H1 (cell line): ENCODE measurements at regions not wholly inside any gene's neighbourhood (a gene's known extent, or its start where the extent isn't known, plus 50 kb on each side); places are given as distances from the start of the nearest gene placed in this dataset.
A peak's percentile ranks its signal among the peaks of the same experiment; 100 is the strongest.

Experiments used
- CTCF ChIA-PET: fragments of 300-600 bp; sonication (Branson Sonifier 250); formaldehyde crosslinking; loops from one replicate; lab custom pipeline; 2021; ENCODE audit not compliant: partially characterized antibody; lab: Charles Lee
- POLR2A ChIA-PET: fragments of 300-600 bp; sonication (Branson Sonifier 250); formaldehyde crosslinking; loops from one replicate; lab custom pipeline; 2021; ENCODE audit warnings: inconsistent platforms; ENCODE audit not compliant: partially characterized antibody; lab: Charles Lee
- DNase-seq, 2 experiments: peaks; one replicate each; pipeline versions ENCODE4 v3.0.0 to v3.0.0-alpha.2; 2010 to 2022; ENCODE audit warnings: low spot score in 2 of 2, low read depth in 1 of 2, mixed read lengths in 1 of 2
- FAIRE-seq: peaks from 2 replicates; lab custom pipeline; 2011; peaks lifted over from hg19 to GRCh38; lab: Jason Lieb, UNC
- H2AFZ ChIP-seq: 2 replicates; pipeline ENCODE4 v1.8.1; 2012; ENCODE audit warnings: low read length, inconsistent platforms
- H2AK5ac ChIP-seq: 2 replicates; pipeline ENCODE4 v1.6.1; 2013; ENCODE audit warnings: low read depth, low read length
- H2BK120ac ChIP-seq: replicated peaks from 2 replicates; pipeline ENCODE3; 2013; ENCODE audit warnings: low read depth, low read length, inconsistent platforms
- H2BK12ac ChIP-seq: 2 replicates; pipeline ENCODE4 v1.6.1; 2013; ENCODE audit warnings: low read depth, low read length
- H2BK15ac ChIP-seq: 2 replicates; pipeline ENCODE4 v1.6.1; 2013; ENCODE audit warnings: low read length
- H2BK20ac ChIP-seq: 2 replicates; pipeline ENCODE4 v1.6.1; 2013; ENCODE audit warnings: low read length
- H2BK5ac ChIP-seq: 2 replicates; pipeline ENCODE4 v1.6.1; 2013; ENCODE audit warnings: low read depth, low read length
- H3K14ac ChIP-seq: 2 replicates; pipeline ENCODE4 v1.6.1; 2013; ENCODE audit warnings: inconsistent platforms; ENCODE audit not compliant: insufficient read length
- H3K18ac ChIP-seq: 2 replicates; pipeline ENCODE4 v1.6.1; 2013; ENCODE audit warnings: low read length; ENCODE audit errors: extremely low read depth
- H3K23ac ChIP-seq: 2 replicates; pipeline ENCODE4 v1.6.1; 2013; ENCODE audit warnings: inconsistent platforms; ENCODE audit not compliant: insufficient read length
- H3K23me2 ChIP-seq: 2 replicates; pipeline ENCODE4 v1.6.1; 2013; ENCODE audit warnings: low read depth, low read length
- H3K27ac ChIP-seq: 2 replicates; pipeline ENCODE4 v1.6.1; 2011; ENCODE audit warnings: low read depth, low read length, inconsistent platforms
- H3K27me3 ChIP-seq, 4 experiments: replicated peaks in 1 of 4; 1 replicate in 1 of 4; 2 replicates in 3 of 4; pipeline versions ENCODE4 v1.6.1 to v1.8.1; 2011 to 2013; ENCODE audit warnings: low read length in 3 of 4, mild to moderate bottlenecking in 3 of 4, inconsistent platforms in 2 of 4, mixed read lengths in 2 of 4, moderate library complexity in 1 of 4; ENCODE audit not compliant: control insufficient read depth in 3 of 4, insufficient read depth in 3 of 4; ENCODE audit errors: extremely low read depth in 1 of 4
- H3K36me3 ChIP-seq, 4 experiments: 2 replicates each; pipeline versions ENCODE4 v1.6.1 to v1.8.1; 2011 to 2013; ENCODE audit warnings: mild to moderate bottlenecking in 4 of 4, low read length in 3 of 4, moderate library complexity in 2 of 4, control low read depth in 1 of 4, inconsistent platforms in 1 of 4; ENCODE audit not compliant: insufficient read depth in 4 of 4, control insufficient read depth in 2 of 4
- H3K4ac ChIP-seq: replicated peaks from 2 replicates; pipeline ENCODE3; 2013; ENCODE audit warnings: low read length, low read depth, mixed read lengths, inconsistent platforms; ENCODE audit not compliant: insufficient read length
- H3K4me1 ChIP-seq, 4 experiments: replicated peaks in 1 of 4; 1 replicate in 1 of 4; 2 replicates in 3 of 4; pipeline versions ENCODE4 v1.6.1 to v1.8.1; 2011 to 2013; ENCODE audit warnings: low read length in 3 of 4, inconsistent platforms in 2 of 4, mixed read lengths in 1 of 4; ENCODE audit not compliant: insufficient read depth in 4 of 4, control insufficient read depth in 3 of 4
- H3K4me2 ChIP-seq, 2 experiments: 2 replicates each; pipeline versions ENCODE4 v1.6.1 to v1.8.1; 2011 to 2013; ENCODE audit warnings: low read depth in 2 of 2, low read length in 2 of 2, control low read depth in 1 of 2, inconsistent platforms in 1 of 2, mild to moderate bottlenecking in 1 of 2; ENCODE audit not compliant: insufficient read depth in 1 of 2
- H3K4me3 ChIP-seq, 4 experiments: fragments of 200-600, 300-600 bp in 1 of 4; sonication (generic), shearing (Covaris generic), sonication (Bioruptor Twin) in 1 of 4; 2 replicates each; pipeline versions ENCODE4 v1.5.1 to v1.8.1; 2011 to 2016; ENCODE audit warnings: low read length in 4 of 4, low read depth in 3 of 4, control low read depth in 2 of 4, inconsistent platforms in 2 of 4, mild to moderate bottlenecking in 2 of 4, mixed read lengths in 1 of 4, moderate library complexity in 1 of 4; ENCODE audit not compliant: insufficient read depth in 2 of 4; ENCODE audit errors: extremely low read depth in 1 of 4
- H3K56ac ChIP-seq: replicated peaks from 2 replicates; pipeline ENCODE3; 2013; ENCODE audit warnings: low read depth, mild to moderate bottlenecking, mixed read lengths, low read length, inconsistent platforms; ENCODE audit not compliant: insufficient read length
- H3K79me1 ChIP-seq: 2 replicates; pipeline ENCODE4 v1.6.1; 2013; ENCODE audit warnings: low read depth, low read length, control low read depth
- H3K79me2 ChIP-seq, 2 experiments: 2 replicates each; pipeline versions ENCODE4 v1.6.1 to v1.8.1; 2012 to 2013; ENCODE audit warnings: low read length in 2 of 2, mild to moderate bottlenecking in 2 of 2, inconsistent platforms in 1 of 2; ENCODE audit not compliant: insufficient read depth in 2 of 2, control insufficient read depth in 1 of 2
- H3K9ac ChIP-seq, 4 experiments: replicated peaks in 1 of 4; 1 replicate in 1 of 4; 2 replicates in 3 of 4; pipeline versions ENCODE4 v1.6.1 to v1.8.1; 2011 to 2013; ENCODE audit warnings: low read depth in 3 of 4, low read length in 3 of 4, control low read depth in 2 of 4, mild to moderate bottlenecking in 2 of 4, moderate library complexity in 2 of 4, inconsistent platforms in 1 of 4; ENCODE audit errors: extremely low read depth in 1 of 4
- H3K9me3 ChIP-seq, 2 experiments: 2 replicates each; pipeline versions ENCODE4 v1.6.1 to v1.8.1; 2012 to 2013; ENCODE audit warnings: mild to moderate bottlenecking in 2 of 2, moderate library complexity in 2 of 2, control low read depth in 1 of 2, inconsistent platforms in 1 of 2, low read depth in 1 of 2, low read length in 1 of 2, mixed read lengths in 1 of 2; ENCODE audit not compliant: insufficient read depth in 2 of 2
- H4K20me1 ChIP-seq, 2 experiments: replicated peaks in 1 of 2; 2 replicates each; pipeline versions ENCODE3 to v1.8.1; 2011 to 2013; ENCODE audit warnings: inconsistent platforms in 2 of 2, low read length in 2 of 2, mild to moderate bottlenecking in 1 of 2; ENCODE audit not compliant: insufficient read depth in 2 of 2, control insufficient read depth in 1 of 2
- H4K5ac ChIP-seq: 2 replicates; pipeline ENCODE4 v1.6.1; 2013; ENCODE audit warnings: low read length, low read depth, mixed read lengths, inconsistent platforms; ENCODE audit not compliant: insufficient read length
- H4K8ac ChIP-seq: 2 replicates; pipeline ENCODE4 v1.8.0; 2013; ENCODE audit warnings: mild to moderate bottlenecking, moderate library complexity, low read length, inconsistent platforms; ENCODE audit not compliant: insufficient read depth; ENCODE audit errors: extremely low read depth
- H4K91ac ChIP-seq: replicated peaks from 2 replicates; pipeline ENCODE3; 2013; ENCODE audit warnings: low read length, mixed read lengths, inconsistent platforms; ENCODE audit not compliant: insufficient read length
- CTCF ChIP-seq, 3 experiments: IDR thresholded peaks; 1 replicate in 2 of 3; 2 replicates in 1 of 3; pipeline versions ENCODE4 v1.5.1 to v1.6.1; 2011; ENCODE audit warnings: low read length in 3 of 3, mild to moderate bottlenecking in 3 of 3, inconsistent platforms in 2 of 3, low read depth in 1 of 3, moderate library complexity in 1 of 3; ENCODE audit not compliant: insufficient read depth in 1 of 3; ENCODE audit errors: control extremely low read depth in 1 of 3
- E2F6 ChIP-seq: IDR thresholded peaks from 2 replicates; pipeline ENCODE4 v1.6.1; 2012; ENCODE audit warnings: inconsistent platforms
- POLR2AphosphoS5 ChIP-seq: IDR thresholded peaks from 2 replicates; pipeline ENCODE4 v1.6.1; 2011; ENCODE audit warnings: low read depth, low read length
- POU5F1 ChIP-seq: IDR thresholded peaks from 2 replicates; pipeline ENCODE4 v1.6.1; 2011; ENCODE audit warnings: low read depth, mild to moderate bottlenecking, low read length, moderate library complexity
- SP4 ChIP-seq: IDR thresholded peaks from 2 replicates; pipeline ENCODE4 v1.6.1; 2012; ENCODE audit warnings: low read length, inconsistent platforms
- TEAD4 ChIP-seq: IDR thresholded peaks from 2 replicates; pipeline ENCODE4 v1.6.1; 2012; ENCODE audit warnings: low read depth, low read length, inconsistent platforms, mixed read lengths
- YY1 ChIP-seq: IDR thresholded peaks from 2 replicates; pipeline ENCODE4 v1.6.1; 2011; ENCODE audit warnings: low read depth, mild to moderate bottlenecking, low read length
- WGBS, 2 experiments: shearing (Covaris generic) in 1 of 2; methylation state at CpG; one replicate each; pipeline versions ENCODE4 v1.1.6 to v1.1.7; 2013 to 2015; ENCODE audit warnings: low lambda C conversion rate in 2 of 2, mixed read lengths in 2 of 2, inconsistent platforms in 1 of 2, low coverage in 1 of 2, missing lambda C conversion rate in 1 of 2; ENCODE audit not compliant: insufficient replicate concordance in 2 of 2, insufficient coverage in 1 of 2, insufficient read length in 1 of 2; ENCODE audit errors: extremely low coverage in 1 of 2, missing lambda C conversion rate in 1 of 2; 5-methylcytosine and 5-hydroxymethylcytosine counted together

GRCh38 chr2:48032765-48033164 is 126.5 kb upstream of the FBXO11 start:
- H3K4me1 ChIP-seq: no peaks in the 10 kb centered on the region
- H2BK20ac ChIP-seq: no peak overlapping the region
- peak; percentile 32 for FAIRE-seq
- no peak overlapping the region for H2AK5ac ChIP-seq
- no peaks in the 10 kb centered on the region for H3K27me3 ChIP-seq
- H2BK15ac ChIP-seq: no peak overlapping the region
- no peak for DNase-seq
- no peaks in the 10 kb centered on the region for H3K36me3 ChIP-seq
- no peak overlapping the region for H3K56ac ChIP-seq
- no peak overlapping the region for H3K4me3 ChIP-seq
- no peaks in the 10 kb centered on the region for H3K9me3 ChIP-seq
- no peak overlapping the region for H2BK12ac ChIP-seq
- H3K18ac ChIP-seq: no peak overlapping the region
- H2AFZ ChIP-seq: no peak overlapping the region
- no peak overlapping the region for H3K4me2 ChIP-seq
- no peaks in the 10 kb centered on the region for H3K23me2 ChIP-seq
- H4K91ac ChIP-seq: no peak overlapping the region
- no peak overlapping the region for H3K9ac ChIP-seq
- no peak overlapping the region for H3K27ac ChIP-seq
- H4K20me1 ChIP-seq: no peaks in the 10 kb centered on the region
- no peak overlapping the region for H2BK5ac ChIP-seq
- no peak overlapping the region for H4K8ac ChIP-seq
- no peak overlapping the region for H3K23ac ChIP-seq
- H3K79me1 ChIP-seq: no peaks in the 10 kb centered on the region
- no peak overlapping the region for H3K4ac ChIP-seq
- no peak overlapping the region for H3K14ac ChIP-seq
- H3K79me2 ChIP-seq: no peaks in the 10 kb centered on the region
- no peak for TF ChIP-seq TEAD4
- no peak for TF ChIP-seq SP4
- no peak for TF ChIP-seq CTCF (IDR thresholded peaks at IDR 0.05; ENCODE audit: control extremely low read depth in 1 of 3, insufficient read depth in 1 of 3, low read depth in 1 of 3, low read length in 3 of 3)
- TF ChIP-seq POLR2AphosphoS5: no peak
- no peak for TF ChIP-seq YY1
- TF ChIP-seq E2F6: no peak
- TF ChIP-seq POU5F1: no peak
- TF ChIP-seq, all 59 proteins: peak for 0
- POLR2A ChIA-PET: no interaction called here
- 96% methylated on average over 2 of the region's 2 CpGs; no CpG with 5 or more reads in 1 of the 2 experiments for WGBS, 2 experiments
- Histone ChIP-seq H4K5ac (no peak overlapping the region), H2BK120ac (no peak overlapping the region)
- CTCF ChIA-PET: interaction anchor here (0.7 to 1.6 kb wide), 3 partner anchors 16 to 399 kb away, joined by 3 to 5 read pairs (median 4); no protein-coding TSS in a partner anchor
